HCT116 (cell line): ENCODE measurements at regions not wholly inside any gene's neighbourhood (a gene's known extent, or its start where the extent isn't known, plus 50 kb on each side); places are given as distances from the start of the nearest gene placed in this dataset.

Experiments used
- ATAC-seq: fragments of 200-7000 bp; cut with Tn5 transposase; 2 replicates; pipeline ENCODE4 v1.9.1; 2020; ENCODE audit warnings: mild to moderate bottlenecking, moderate library complexity
- BruUV-seq: library from RNA; stranded (reverse); fragments of 400-500 nt; replicated peaks from 2 replicates; lab custom pipeline; 2021; lab: Mats Ljungman, UMichigan
- CTCF ChIA-PET: fragments of 300-600 bp; sonication (Branson Sonifier 250); formaldehyde crosslinking; loops from one replicate; lab custom pipeline; 2021; ENCODE audit warnings: antibody characterized with exemption; lab: Charles Lee
- POLR2A ChIA-PET: fragments of 300-600, 350-600 bp; sonication (Branson Sonifier 250); formaldehyde crosslinking; loops from one replicate; lab custom pipeline; 2021; ENCODE audit warnings: antibody characterized with exemption; lab: Charles Lee
- RAD21 ChIA-PET, 2 experiments: fragments of 300-600 bp; sonication (Branson Sonifier 250); formaldehyde crosslinking; loops; one replicate each; lab custom pipeline; 2023; ENCODE audit warnings: low total read pairs in 2 of 2; ENCODE audit not compliant: uncharacterized antibody in 2 of 2, unreplicated experiment in 2 of 2, low non-redundant PET in 1 of 2; lab: Charles Lee
- DNase-seq: peaks from one replicate; pipeline ENCODE4 v3.0.0-alpha.2; 2010; ENCODE audit warnings: low read depth, low spot score
- H2AFZ ChIP-seq: fragments of 200-600 bp; shearing (Covaris generic), sonication (generic); 2 replicates; pipeline ENCODE4 v1.6.1; 2017; ENCODE audit warnings: low read depth, mixed run types, mixed read lengths, antibody characterized with exemption, low read length; ENCODE audit not compliant: poor library complexity, severe bottlenecking
- H3K27ac ChIP-seq: 2 replicates; pipeline ENCODE4 v1.5.1; 2012; ENCODE audit warnings: low read depth, low read length
- H3K27me3 ChIP-seq: fragments of 200-600 bp; sonication (generic); 2 replicates; pipeline ENCODE4 v1.6.1; 2016; ENCODE audit warnings: mixed run types, low read length, mixed read lengths; ENCODE audit not compliant: insufficient read depth
- H3K36me3 ChIP-seq, 2 experiments: fragments of 200-500 bp in 1 of 2; fragments of 200-600 bp in 1 of 2; sonication (Bioruptor generic) in 1 of 2; sonication (generic) in 1 of 2; 2 replicates each; pipeline versions ENCODE4 v1.5.1 to v1.6.1; 2014 to 2016; ENCODE audit warnings: low read length in 2 of 2, inconsistent platforms in 1 of 2, mixed read lengths in 1 of 2, mixed run types in 1 of 2; ENCODE audit not compliant: insufficient read depth in 2 of 2, control insufficient read depth in 1 of 2
- H3K4me1 ChIP-seq, 2 experiments: fragments of 200-600 bp in 1 of 2; sonication (generic) in 1 of 2; 2 replicates each; pipeline versions ENCODE4 v1.5.1 to v1.6.1; 2012 to 2017; ENCODE audit warnings: low read length in 2 of 2, inconsistent platforms in 1 of 2, mild to moderate bottlenecking in 1 of 2, mixed read lengths in 1 of 2, mixed run types in 1 of 2, moderate library complexity in 1 of 2; ENCODE audit not compliant: insufficient read depth in 2 of 2, control insufficient read depth in 1 of 2
- H3K4me2 ChIP-seq: fragments of 200-600 bp; sonication (generic); 2 replicates; pipeline ENCODE4 v1.6.1; 2017; ENCODE audit warnings: mixed run types, low read length, mixed read lengths
- H3K4me3 ChIP-seq, 2 experiments: fragments of 200-600 bp in 1 of 2; sonication (generic) in 1 of 2; replicated peaks in 1 of 2; 2 replicates each; pipeline ENCODE4 v1.5.1; 2011 to 2016; ENCODE audit warnings: low read length in 2 of 2, control low read depth in 1 of 2, low read depth in 1 of 2, mild to moderate bottlenecking in 1 of 2, mixed read lengths in 1 of 2, mixed run types in 1 of 2
- H3K79me2 ChIP-seq: fragments of 200-600 bp; sonication (generic); 2 replicates; pipeline ENCODE4 v1.6.1; 2017; ENCODE audit warnings: mild to moderate bottlenecking, mixed run types, low read length, moderate library complexity, mixed read lengths; ENCODE audit not compliant: insufficient read depth
- H3K9ac ChIP-seq: fragments of 200-600 bp; sonication (generic); 2 replicates; pipeline ENCODE4 v1.6.1; 2016; ENCODE audit warnings: low read length, mixed read lengths
- H3K9me2 ChIP-seq: fragments of 200-600 bp; sonication (generic), shearing (Covaris generic); 2 replicates; pipeline ENCODE4 v1.6.1; 2017; ENCODE audit warnings: mixed run types, mild to moderate bottlenecking, moderate library complexity; ENCODE audit not compliant: insufficient read depth
- H3K9me3 ChIP-seq, 2 experiments: fragments of 200-500 bp in 1 of 2; fragments of 200-600 bp in 1 of 2; sonication (Bioruptor generic) in 1 of 2; sonication (generic) in 1 of 2; 2 replicates each; pipeline ENCODE4 v1.6.1; 2014 to 2017; ENCODE audit warnings: low read length in 2 of 2, mixed read lengths in 2 of 2, inconsistent platforms in 1 of 2, low read depth in 1 of 2, mild to moderate bottlenecking in 1 of 2, mixed run types in 1 of 2, moderate library complexity in 1 of 2; ENCODE audit not compliant: control insufficient read depth in 1 of 2, insufficient read depth in 1 of 2
- H4K20me1 ChIP-seq: fragments of 200-600 bp; sonication (generic), shearing (Covaris generic); 2 replicates; pipeline ENCODE4 v1.6.1; 2017; ENCODE audit warnings: mixed run types, mild to moderate bottlenecking, moderate library complexity; ENCODE audit not compliant: insufficient read depth
- ATF3 ChIP-seq: IDR thresholded peaks from 2 replicates; pipeline ENCODE4 v1.6.1; 2012
- CBX3 ChIP-seq: IDR thresholded peaks from 2 replicates; pipeline ENCODE4 v1.6.1; 2012; ENCODE audit warnings: low read depth
- CEBPB ChIP-seq: IDR thresholded peaks from 2 replicates; pipeline ENCODE4 v1.6.1; 2012; ENCODE audit warnings: low read depth
- EGR1 ChIP-seq: IDR thresholded peaks from 2 replicates; pipeline ENCODE4 v1.6.1; 2012; ENCODE audit warnings: low read depth
- EZH2 ChIP-seq: fragments of 200-600 bp; sonication (generic); IDR thresholded peaks from 2 replicates; pipeline ENCODE4 v1.6.1; 2017; ENCODE audit warnings: antibody characterized with exemption, mixed run types
- EZH2phosphoT487 ChIP-seq: fragments of 200-600 bp; IDR thresholded peaks from 2 replicates; pipeline ENCODE4 v1.6.1; 2018; ENCODE audit warnings: antibody characterized with exemption, borderline replicate concordance
- FOSL1 ChIP-seq: IDR thresholded peaks from 2 replicates; pipeline ENCODE4 v1.6.1; 2012; ENCODE audit warnings: low read depth
- RAD21 ChIP-seq: IDR thresholded peaks from 2 replicates; pipeline ENCODE4 v1.6.1; 2012; ENCODE audit warnings: low read depth, mild to moderate bottlenecking
- REST ChIP-seq: IDR thresholded peaks from 2 replicates; pipeline ENCODE4 v1.6.1; 2012; ENCODE audit warnings: low read depth
- SP1 ChIP-seq: IDR thresholded peaks from 2 replicates; pipeline ENCODE4 v1.6.1; 2012; ENCODE audit warnings: low read depth
- SRF ChIP-seq: IDR thresholded peaks from 2 replicates; pipeline ENCODE4 v1.6.1; 2012; ENCODE audit warnings: low read depth
- ZFX ChIP-seq: fragments of 450-650 bp; IDR thresholded peaks from 2 replicates; pipeline ENCODE4 v1.6.1; 2017
- intact Hi-C: fragments of 100-400 bp; cut with micrococcal nuclease; formaldehyde crosslinking; loops from 2 replicates; pipeline ENCODE4 v1.10.0; 2022
- TF ChIP-seq, protein P1 (sequence below): IDR thresholded peaks from 2 replicates; pipeline ENCODE4 v1.6.1; 2011; ENCODE audit warnings: mild to moderate bottlenecking, low read length, moderate library complexity; ENCODE audit not compliant: insufficient replicate concordance; ENCODE audit errors: extremely low read depth

DNA sequence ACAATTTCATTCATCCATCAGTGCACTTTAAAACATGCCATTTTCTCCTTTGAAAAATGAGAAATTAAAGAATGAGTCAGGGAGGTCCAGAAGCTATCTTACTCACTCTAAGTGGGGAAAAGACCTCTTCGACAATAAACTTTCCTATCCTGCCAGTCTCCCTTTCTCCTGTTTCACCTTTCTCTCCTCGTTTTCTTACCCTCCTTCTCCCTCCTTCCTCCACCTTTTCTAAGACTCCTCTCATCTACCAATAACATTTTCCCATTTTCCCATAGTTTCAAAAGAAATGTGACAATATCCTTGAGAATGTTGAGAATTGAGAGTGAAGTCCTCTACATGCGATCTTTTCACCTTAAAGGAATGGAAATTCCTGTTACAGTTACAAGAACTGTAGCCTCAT lies 450.5 kb upstream of the GRAMD2B start:
- H3K9me2 ChIP-seq, result no peaks in the 10 kb centered on the region
- intact Hi-C loops, result no loop called here
- H3K4me2 ChIP-seq, result no peak overlapping the region
- H3K9me3 ChIP-seq, result no peaks in the 10 kb centered on the region
- H3K27ac ChIP-seq, result no peak overlapping the region
- no peaks in the 10 kb centered on the region for H4K20me1 ChIP-seq
- POLR2A ChIA-PET, result no interaction called here
- H3K9ac ChIP-seq, result no peak overlapping the region
- H2AFZ ChIP-seq, result no peak overlapping the region
- no peak for ATAC-seq
- no TSS peak for BruUV-seq
- H3K36me3 ChIP-seq, result no peaks in the 10 kb centered on the region
- no peaks in the 10 kb centered on the region for H3K4me1 ChIP-seq
- DNase-seq, result no peak
- no peak overlapping the region for H3K4me3 ChIP-seq
- RAD21 ChIA-PET, result no interaction called here
- H3K79me2 ChIP-seq, result no peaks in the 10 kb centered on the region
- no peak for TF ChIP-seq SRF
- TF ChIP-seq REST, result no peak
- no peak for TF ChIP-seq EZH2
- no peak for TF ChIP-seq EGR1
- no peak for TF ChIP-seq ZFX
- TF ChIP-seq RAD21, result no peak
- TF ChIP-seq CEBPB, result no peak
- TF ChIP-seq EZH2phosphoT487, result no peak
- TF ChIP-seq SP1, result no peak
- TF ChIP-seq FOSL1, result no peak
- TF ChIP-seq ATF3, result no peak
- TF ChIP-seq, protein P1, sequence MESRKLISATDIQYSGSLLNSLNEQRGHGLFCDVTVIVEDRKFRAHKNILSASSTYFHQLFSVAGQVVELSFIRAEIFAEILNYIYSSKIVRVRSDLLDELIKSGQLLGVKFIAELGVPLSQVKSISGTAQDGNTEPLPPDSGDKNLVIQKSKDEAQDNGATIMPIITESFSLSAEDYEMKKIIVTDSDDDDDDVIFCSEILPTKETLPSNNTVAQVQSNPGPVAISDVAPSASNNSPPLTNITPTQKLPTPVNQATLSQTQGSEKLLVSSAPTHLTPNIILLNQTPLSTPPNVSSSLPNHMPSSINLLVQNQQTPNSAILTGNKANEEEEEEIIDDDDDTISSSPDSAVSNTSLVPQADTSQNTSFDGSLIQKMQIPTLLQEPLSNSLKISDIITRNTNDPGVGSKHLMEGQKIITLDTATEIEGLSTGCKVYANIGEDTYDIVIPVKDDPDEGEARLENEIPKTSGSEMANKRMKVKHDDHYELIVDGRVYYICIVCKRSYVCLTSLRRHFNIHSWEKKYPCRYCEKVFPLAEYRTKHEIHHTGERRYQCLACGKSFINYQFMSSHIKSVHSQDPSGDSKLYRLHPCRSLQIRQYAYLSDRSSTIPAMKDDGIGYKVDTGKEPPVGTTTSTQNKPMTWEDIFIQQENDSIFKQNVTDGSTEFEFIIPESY, result no peak
- TF ChIP-seq CBX3, result no peak
- H3K27me3 ChIP-seq, result no peaks in the 10 kb centered on the region
- CTCF ChIA-PET, result no interaction called here
